ENCODE measurements at regions not wholly inside any gene's neighbourhood (a gene's known extent, or its start where the extent isn't known, plus 50 kb on each side); places are given as distances from the start of the nearest gene placed in this dataset.

DNA sequence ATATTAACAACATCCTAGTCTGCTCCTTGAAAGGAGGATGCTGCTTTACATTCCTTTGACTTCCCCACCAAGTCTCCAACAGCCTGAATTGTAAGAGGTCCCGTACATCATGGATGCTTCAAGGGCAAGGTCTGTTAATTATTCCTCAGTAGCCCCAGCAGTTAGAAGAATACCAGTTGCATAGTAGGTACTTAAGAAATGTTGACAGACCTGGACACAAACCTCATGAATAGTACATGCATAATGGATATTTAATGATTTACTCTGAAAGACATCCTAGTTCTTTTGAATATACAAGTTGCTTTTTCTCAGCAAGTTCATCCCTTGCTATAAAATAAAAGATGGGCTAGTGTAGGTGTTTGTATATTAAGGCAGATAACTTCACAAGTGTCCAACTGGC is 112.1 kb upstream of the DPYD start:
- no peak for TF ChIP-seq ZSCAN20 (CRISPR knock-in tag; IDR thresholded peaks at IDR 0.05)
- TF ChIP-seq, protein P1, sequence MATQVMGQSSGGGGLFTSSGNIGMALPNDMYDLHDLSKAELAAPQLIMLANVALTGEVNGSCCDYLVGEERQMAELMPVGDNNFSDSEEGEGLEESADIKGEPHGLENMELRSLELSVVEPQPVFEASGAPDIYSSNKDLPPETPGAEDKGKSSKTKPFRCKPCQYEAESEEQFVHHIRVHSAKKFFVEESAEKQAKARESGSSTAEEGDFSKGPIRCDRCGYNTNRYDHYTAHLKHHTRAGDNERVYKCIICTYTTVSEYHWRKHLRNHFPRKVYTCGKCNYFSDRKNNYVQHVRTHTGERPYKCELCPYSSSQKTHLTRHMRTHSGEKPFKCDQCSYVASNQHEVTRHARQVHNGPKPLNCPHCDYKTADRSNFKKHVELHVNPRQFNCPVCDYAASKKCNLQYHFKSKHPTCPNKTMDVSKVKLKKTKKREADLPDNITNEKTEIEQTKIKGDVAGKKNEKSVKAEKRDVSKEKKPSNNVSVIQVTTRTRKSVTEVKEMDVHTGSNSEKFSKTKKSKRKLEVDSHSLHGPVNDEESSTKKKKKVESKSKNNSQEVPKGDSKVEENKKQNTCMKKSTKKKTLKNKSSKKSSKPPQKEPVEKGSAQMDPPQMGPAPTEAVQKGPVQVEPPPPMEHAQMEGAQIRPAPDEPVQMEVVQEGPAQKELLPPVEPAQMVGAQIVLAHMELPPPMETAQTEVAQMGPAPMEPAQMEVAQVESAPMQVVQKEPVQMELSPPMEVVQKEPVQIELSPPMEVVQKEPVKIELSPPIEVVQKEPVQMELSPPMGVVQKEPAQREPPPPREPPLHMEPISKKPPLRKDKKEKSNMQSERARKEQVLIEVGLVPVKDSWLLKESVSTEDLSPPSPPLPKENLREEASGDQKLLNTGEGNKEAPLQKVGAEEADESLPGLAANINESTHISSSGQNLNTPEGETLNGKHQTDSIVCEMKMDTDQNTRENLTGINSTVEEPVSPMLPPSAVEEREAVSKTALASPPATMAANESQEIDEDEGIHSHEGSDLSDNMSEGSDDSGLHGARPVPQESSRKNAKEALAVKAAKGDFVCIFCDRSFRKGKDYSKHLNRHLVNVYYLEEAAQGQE (IDR thresholded peaks at IDR 0.05), result no peak
- TF ChIP-seq RCOR1 (IDR thresholded peaks at IDR 0.05; ENCODE audit: low read depth, low read length), result no peak
- no peak for TF ChIP-seq NR3C1 (IDR thresholded peaks at IDR 0.05)
- TF ChIP-seq CEBPB (IDR thresholded peaks at IDR 0.05), result no peak
- no peak for TF ChIP-seq POLR2A (IDR thresholded peaks at IDR 0.05; ENCODE audit: low read length)
- TF ChIP-seq, protein P2, sequence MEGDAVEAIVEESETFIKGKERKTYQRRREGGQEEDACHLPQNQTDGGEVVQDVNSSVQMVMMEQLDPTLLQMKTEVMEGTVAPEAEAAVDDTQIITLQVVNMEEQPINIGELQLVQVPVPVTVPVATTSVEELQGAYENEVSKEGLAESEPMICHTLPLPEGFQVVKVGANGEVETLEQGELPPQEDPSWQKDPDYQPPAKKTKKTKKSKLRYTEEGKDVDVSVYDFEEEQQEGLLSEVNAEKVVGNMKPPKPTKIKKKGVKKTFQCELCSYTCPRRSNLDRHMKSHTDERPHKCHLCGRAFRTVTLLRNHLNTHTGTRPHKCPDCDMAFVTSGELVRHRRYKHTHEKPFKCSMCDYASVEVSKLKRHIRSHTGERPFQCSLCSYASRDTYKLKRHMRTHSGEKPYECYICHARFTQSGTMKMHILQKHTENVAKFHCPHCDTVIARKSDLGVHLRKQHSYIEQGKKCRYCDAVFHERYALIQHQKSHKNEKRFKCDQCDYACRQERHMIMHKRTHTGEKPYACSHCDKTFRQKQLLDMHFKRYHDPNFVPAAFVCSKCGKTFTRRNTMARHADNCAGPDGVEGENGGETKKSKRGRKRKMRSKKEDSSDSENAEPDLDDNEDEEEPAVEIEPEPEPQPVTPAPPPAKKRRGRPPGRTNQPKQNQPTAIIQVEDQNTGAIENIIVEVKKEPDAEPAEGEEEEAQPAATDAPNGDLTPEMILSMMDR (IDR thresholded peaks at IDR 0.05), result no peak
- TF ChIP-seq EP300 (IDR thresholded peaks at IDR 0.05), result no peak
- TF ChIP-seq, protein P3, sequence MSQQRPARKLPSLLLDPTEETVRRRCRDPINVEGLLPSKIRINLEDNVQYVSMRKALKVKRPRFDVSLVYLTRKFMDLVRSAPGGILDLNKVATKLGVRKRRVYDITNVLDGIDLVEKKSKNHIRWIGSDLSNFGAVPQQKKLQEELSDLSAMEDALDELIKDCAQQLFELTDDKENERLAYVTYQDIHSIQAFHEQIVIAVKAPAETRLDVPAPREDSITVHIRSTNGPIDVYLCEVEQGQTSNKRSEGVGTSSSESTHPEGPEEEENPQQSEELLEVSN (IDR thresholded peaks at IDR 0.05; ENCODE audit: borderline replicate concordance, low read depth), result no peak
- no peak for TF ChIP-seq KDM1A (IDR thresholded peaks at IDR 0.05; ENCODE audit: low read depth)
- TF ChIP-seq HOXB13 (CRISPR knock-in tag; IDR thresholded peaks at IDR 0.05; ENCODE audit: low read depth), result no peak
- no peak for TF ChIP-seq SMC3 (IDR thresholded peaks at IDR 0.05)
